ENCODE measurements at regions not wholly inside any gene's neighbourhood (a gene's known extent, or its start where the extent isn't known, plus 50 kb on each side); places are given as distances from the start of the nearest gene placed in this dataset.

DNA sequence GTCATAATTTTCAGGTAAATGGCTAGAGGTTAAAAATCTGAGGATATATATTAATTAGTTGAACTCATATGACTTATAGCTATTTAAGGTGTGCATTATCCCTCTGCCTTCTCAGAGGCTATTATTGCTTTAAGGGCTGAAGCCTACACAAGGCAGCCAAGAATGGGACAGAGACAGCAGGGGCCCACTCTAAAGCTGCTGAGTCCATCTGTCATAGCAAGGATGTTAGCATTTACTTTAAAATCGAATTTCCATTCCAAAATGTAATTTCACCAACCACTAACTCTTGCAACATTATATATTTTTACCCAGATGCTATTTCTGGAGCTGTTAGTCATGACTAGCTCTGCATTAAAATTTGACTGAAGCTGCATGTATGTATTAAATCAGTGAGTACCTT is 236.3 kb upstream of the FSIP2 start:
- Histone ChIP-seq H3K9me3 (peaks cover 0 to 35% (median 13%) of the 10 kb centered on the region in 4 donors), H3K4me1 (no peaks in the 10 kb centered on the region), H3K36me3 (no peaks in the 10 kb centered on the region), H3K4me3 (no peak overlapping the region), H3K27me3 (no peaks in the 10 kb centered on the region), H3K27ac (no peak overlapping the region)
- intact Hi-C loops (cut with DNase I; ENCODE audit: low total_unique reads), result no loop called here
- TF ChIP-seq POLR2AphosphoS5 (IDR thresholded peaks at IDR 0.05), result no peak
- TF ChIP-seq, protein P1, sequence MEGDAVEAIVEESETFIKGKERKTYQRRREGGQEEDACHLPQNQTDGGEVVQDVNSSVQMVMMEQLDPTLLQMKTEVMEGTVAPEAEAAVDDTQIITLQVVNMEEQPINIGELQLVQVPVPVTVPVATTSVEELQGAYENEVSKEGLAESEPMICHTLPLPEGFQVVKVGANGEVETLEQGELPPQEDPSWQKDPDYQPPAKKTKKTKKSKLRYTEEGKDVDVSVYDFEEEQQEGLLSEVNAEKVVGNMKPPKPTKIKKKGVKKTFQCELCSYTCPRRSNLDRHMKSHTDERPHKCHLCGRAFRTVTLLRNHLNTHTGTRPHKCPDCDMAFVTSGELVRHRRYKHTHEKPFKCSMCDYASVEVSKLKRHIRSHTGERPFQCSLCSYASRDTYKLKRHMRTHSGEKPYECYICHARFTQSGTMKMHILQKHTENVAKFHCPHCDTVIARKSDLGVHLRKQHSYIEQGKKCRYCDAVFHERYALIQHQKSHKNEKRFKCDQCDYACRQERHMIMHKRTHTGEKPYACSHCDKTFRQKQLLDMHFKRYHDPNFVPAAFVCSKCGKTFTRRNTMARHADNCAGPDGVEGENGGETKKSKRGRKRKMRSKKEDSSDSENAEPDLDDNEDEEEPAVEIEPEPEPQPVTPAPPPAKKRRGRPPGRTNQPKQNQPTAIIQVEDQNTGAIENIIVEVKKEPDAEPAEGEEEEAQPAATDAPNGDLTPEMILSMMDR (IDR thresholded peaks at IDR 0.05), result no peak
- TF ChIP-seq EP300 (IDR thresholded peaks at IDR 0.05), result no peak
- no peak for TF ChIP-seq POLR2A (IDR thresholded peaks at IDR 0.05)
- no peak for DNase-seq
- 10 to 37% (median 28%) methylated on average over 1 of the region's 1 CpG for WGBS, 5 donors

DNA sequence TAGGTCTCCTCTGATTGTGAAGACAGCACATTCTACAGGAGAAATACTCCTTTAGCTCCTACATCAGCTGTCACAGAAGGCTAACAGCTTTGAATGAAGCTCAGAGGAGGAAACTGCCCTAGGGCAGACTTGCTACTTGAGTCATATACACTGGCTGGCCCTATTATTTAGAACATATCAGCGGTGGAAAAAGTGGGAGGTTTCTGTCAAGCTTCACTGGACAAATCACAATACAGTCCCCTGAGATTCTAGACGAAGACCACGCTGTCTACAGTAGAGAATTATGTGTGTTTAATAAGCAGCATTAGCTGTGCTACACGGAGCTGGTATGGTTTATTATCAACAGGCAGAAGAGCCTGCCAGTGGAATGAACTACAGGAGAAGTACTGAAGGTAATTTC is 230.9 kb upstream of the FSIP2 start:
- H3K27me3 ChIP-seq, result no peaks in the 10 kb centered on the region
- H3K36me3 ChIP-seq, result no peaks in the 10 kb centered on the region
- DNase-seq, result no peak
- peaks cover 0 to 73% (median 47%) of the 10 kb centered on the region in 4 donors for H3K9me3 ChIP-seq
- no peak overlapping the region for H3K27ac ChIP-seq
- no peak for TF ChIP-seq POLR2A (IDR thresholded peaks at IDR 0.05)
- TF ChIP-seq EP300 (IDR thresholded peaks at IDR 0.05), result no peak
- TF ChIP-seq POLR2AphosphoS5 (IDR thresholded peaks at IDR 0.05), result no peak
- TF ChIP-seq, protein P1 (IDR thresholded peaks at IDR 0.05), result no peak
- no peak overlapping the region for H3K4me3 ChIP-seq
- 74 to 79% (median 77%) methylated on average over 4 of the region's 4 CpGs for WGBS, 5 donors
- H3K4me1 ChIP-seq, result no peaks in the 10 kb centered on the region
- intact Hi-C loops (cut with DNase I; ENCODE audit: low total_unique reads), result no loop called here

DNA sequence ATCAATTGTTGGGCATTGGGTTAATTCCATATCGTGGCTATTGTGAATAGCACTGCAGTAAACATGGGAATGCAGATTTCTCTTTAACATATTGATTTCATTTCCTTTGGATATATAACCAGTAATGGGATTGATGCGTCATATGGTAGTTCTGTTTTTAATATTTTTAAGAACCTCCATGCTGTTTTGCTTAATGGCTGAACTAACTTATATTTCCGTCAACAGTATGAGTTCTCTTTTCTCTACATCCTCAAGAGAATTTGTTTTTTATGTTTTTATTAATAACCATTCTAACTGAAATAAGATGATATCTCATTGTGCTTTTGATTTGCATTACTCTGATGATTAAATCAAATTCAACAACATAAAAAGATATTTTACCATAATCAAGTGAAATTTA is 228.5 kb upstream of the FSIP2 start:
- WGBS, 5 donors, result 88 to 92% (median 91%) methylated on average over 3 of the region's 3 CpGs
- H3K4me1 ChIP-seq, result no peaks in the 10 kb centered on the region
- H3K27ac ChIP-seq, result no peak overlapping the region
- no peaks in the 10 kb centered on the region for H3K36me3 ChIP-seq
- TF ChIP-seq POLR2A (IDR thresholded peaks at IDR 0.05) (no peak), EP300 (IDR thresholded peaks at IDR 0.05) (no peak), POLR2AphosphoS5 (IDR thresholded peaks at IDR 0.05) (no peak)
- TF ChIP-seq, protein P1 (IDR thresholded peaks at IDR 0.05), result no peak
- peaks cover 0 to 80% (median 45%) of the 10 kb centered on the region in 4 donors for H3K9me3 ChIP-seq
- no peak overlapping the region for H3K4me3 ChIP-seq
- intact Hi-C loops (cut with DNase I; ENCODE audit: low total_unique reads), result no loop called here
- H3K27me3 ChIP-seq, result no peaks in the 10 kb centered on the region
- no peak for DNase-seq

DNA sequence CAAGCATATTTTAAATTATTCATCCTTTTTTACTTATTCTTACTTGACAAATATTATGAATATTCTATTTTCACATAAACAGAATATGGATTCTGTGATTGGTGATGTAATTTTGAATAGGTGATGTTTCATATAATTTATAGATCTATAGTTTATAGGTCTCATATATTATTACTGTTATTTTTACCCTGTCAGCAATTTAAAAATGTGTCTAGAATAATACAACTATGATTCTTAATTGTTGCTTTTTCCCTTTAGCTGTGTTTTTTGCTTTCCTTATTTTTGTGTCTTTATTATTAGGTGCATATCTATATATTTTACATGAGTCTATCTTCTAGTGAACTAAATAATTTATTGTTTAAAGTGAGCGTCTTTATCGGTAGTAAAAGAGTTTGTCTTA is 226.7 kb upstream of the FSIP2 start:
- Histone ChIP-seq H3K9me3 (peaks cover 0 to 83% (median 44%) of the 10 kb centered on the region in 4 donors), H3K36me3 (no peaks in the 10 kb centered on the region), H3K27ac (no peak overlapping the region), H3K27me3 (no peaks in the 10 kb centered on the region), H3K4me1 (no peaks in the 10 kb centered on the region), H3K4me3 (no peak overlapping the region)
- DNase-seq, result no peak
- WGBS, 5 donors, result 98 to 100% (median 99%) methylated on average over 2 of the region's 2 CpGs
- intact Hi-C loops (cut with DNase I; ENCODE audit: low total_unique reads), result no loop called here
- TF ChIP-seq, protein P1 (IDR thresholded peaks at IDR 0.05), result no peak
- no peak for TF ChIP-seq EP300 (IDR thresholded peaks at IDR 0.05)
- no peak for TF ChIP-seq POLR2AphosphoS5 (IDR thresholded peaks at IDR 0.05)
- TF ChIP-seq POLR2A (IDR thresholded peaks at IDR 0.05), result no peak

Data from stomach (tissue), 8 donors.